RWPE2 (cell line): ENCODE measurements at regions not wholly inside any gene's neighbourhood (a gene's known extent, or its start where the extent isn't known, plus 50 kb on each side); places are given as distances from the start of the nearest gene placed in this dataset.

Experiments
- ATAC-seq: fragments of 200-7000 bp; cut with Tn5 transposase; 3 replicates; pipeline ENCODE4 v1.9.1; 2021; ENCODE audit warnings: low read depth
- DNase-seq: peaks from one replicate; pipeline ENCODE4 v3.0.0-alpha.2; 2020; ENCODE audit warnings: low spot score
- H3K27ac ChIP-seq: fragments of 450-650 bp; 2 replicates; pipeline ENCODE4 v1.5.1; 2017; ENCODE audit warnings: mild to moderate bottlenecking; ENCODE audit not compliant: poor library complexity, severe bottlenecking
- H3K27me3 ChIP-seq: fragments of 250-450 bp; sonication (Bioruptor Pico); 2 replicates; pipeline ENCODE4 v1.5.1; 2021; ENCODE audit warnings: mild to moderate bottlenecking, moderate library complexity; ENCODE audit not compliant: insufficient read depth, poor library complexity, severe bottlenecking
- H3K36me3 ChIP-seq: fragments of 250-450 bp; sonication (Bioruptor Pico); 2 replicates; pipeline ENCODE4 v1.5.1; 2020; ENCODE audit warnings: low read depth, mild to moderate bottlenecking, moderate library complexity
- H3K4me1 ChIP-seq: fragments of 250-450 bp; sonication (Bioruptor Pico); 2 replicates; pipeline ENCODE4 v1.5.1; 2021; ENCODE audit warnings: mild to moderate bottlenecking, moderate library complexity; ENCODE audit not compliant: insufficient read depth, poor library complexity, severe bottlenecking
- H3K4me3 ChIP-seq: fragments of 250-450 bp; sonication (Bioruptor Pico); 2 replicates; pipeline ENCODE4 v1.5.1; 2021; ENCODE audit warnings: mild to moderate bottlenecking, moderate library complexity; ENCODE audit not compliant: severe bottlenecking
- H3K9me3 ChIP-seq: fragments of 250-450 bp; sonication (Bioruptor Pico); 2 replicates; pipeline ENCODE4 v1.5.1; 2021; ENCODE audit warnings: mild to moderate bottlenecking, moderate library complexity; ENCODE audit not compliant: severe bottlenecking
- TF ChIP-seq, protein P1 (sequence below): fragments of 450-650 bp; IDR thresholded peaks from one replicate; pipeline ENCODE4 v1.5.1; 2017; ENCODE audit warnings: mild to moderate bottlenecking, moderate library complexity; ENCODE audit not compliant: poor library complexity, severe bottlenecking

GRCh38 chr2:234146087-234146826, 95.8 kb downstream of the SPP2 start:
- peaks cover 13% of the 10 kb centered on the region for H3K4me1 ChIP-seq
- ATAC-seq, result peak; percentile 97
- no peak overlapping the region for H3K4me3 ChIP-seq
- no peaks in the 10 kb centered on the region for H3K9me3 ChIP-seq
- H3K36me3 ChIP-seq, result no peaks in the 10 kb centered on the region
- peak overlapping the region; percentile 81 for H3K27ac ChIP-seq
- no peak for DNase-seq
- TF ChIP-seq, protein P1, sequence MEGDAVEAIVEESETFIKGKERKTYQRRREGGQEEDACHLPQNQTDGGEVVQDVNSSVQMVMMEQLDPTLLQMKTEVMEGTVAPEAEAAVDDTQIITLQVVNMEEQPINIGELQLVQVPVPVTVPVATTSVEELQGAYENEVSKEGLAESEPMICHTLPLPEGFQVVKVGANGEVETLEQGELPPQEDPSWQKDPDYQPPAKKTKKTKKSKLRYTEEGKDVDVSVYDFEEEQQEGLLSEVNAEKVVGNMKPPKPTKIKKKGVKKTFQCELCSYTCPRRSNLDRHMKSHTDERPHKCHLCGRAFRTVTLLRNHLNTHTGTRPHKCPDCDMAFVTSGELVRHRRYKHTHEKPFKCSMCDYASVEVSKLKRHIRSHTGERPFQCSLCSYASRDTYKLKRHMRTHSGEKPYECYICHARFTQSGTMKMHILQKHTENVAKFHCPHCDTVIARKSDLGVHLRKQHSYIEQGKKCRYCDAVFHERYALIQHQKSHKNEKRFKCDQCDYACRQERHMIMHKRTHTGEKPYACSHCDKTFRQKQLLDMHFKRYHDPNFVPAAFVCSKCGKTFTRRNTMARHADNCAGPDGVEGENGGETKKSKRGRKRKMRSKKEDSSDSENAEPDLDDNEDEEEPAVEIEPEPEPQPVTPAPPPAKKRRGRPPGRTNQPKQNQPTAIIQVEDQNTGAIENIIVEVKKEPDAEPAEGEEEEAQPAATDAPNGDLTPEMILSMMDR, result peak; percentile 27
- no peaks in the 10 kb centered on the region for H3K27me3 ChIP-seq

DNA sequence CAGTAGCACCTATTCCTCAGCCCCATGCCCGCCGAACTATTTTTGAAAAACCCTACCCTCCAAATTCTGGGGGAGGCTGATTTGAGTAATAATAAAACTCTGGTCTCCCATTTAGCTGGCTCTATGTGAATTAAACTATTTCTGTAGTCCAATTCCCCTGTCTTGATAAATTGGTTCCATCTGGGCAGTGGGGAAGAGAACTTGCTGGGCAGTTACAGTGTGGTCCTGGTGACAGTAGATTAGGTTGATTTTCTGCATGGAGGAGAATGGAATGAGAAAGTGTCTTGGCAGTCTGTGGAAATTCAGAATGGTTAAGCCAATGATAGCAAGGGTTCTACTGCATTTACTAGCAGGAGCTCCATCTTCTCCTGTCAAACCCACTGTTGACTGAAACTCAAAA, 95.0 kb downstream of the SPP2 start:
- H3K36me3 ChIP-seq, result no peaks in the 10 kb centered on the region
- ATAC-seq (no peak), DNase-seq (no peak)
- H3K4me3 ChIP-seq, result no peak overlapping the region
- H3K27ac ChIP-seq, result peak overlapping the region; percentile 81
- H3K4me1 ChIP-seq, result peaks cover 13% of the 10 kb centered on the region
- H3K9me3 ChIP-seq, result no peaks in the 10 kb centered on the region
- no peaks in the 10 kb centered on the region for H3K27me3 ChIP-seq
- TF ChIP-seq, protein P1, result no peak

DNA sequence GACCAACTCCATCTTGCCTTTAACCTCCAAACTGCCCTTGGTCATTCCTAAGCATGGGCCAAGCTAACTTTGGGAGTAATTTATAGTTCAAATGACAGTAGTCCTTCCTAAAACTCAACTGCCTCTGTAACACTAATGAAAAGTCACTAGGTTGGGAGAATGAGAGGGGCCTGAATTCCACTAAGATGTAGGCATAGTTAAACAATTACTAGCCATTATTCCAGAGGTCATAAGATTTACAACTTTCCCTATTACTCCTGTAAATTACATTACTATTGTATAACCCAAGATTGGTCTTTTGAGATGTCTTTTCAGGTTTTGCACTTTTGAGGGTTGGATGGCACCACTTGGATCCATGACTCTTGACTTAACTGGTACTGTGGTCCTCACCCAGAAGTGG, 94.6 kb downstream of the SPP2 start:
- Histone ChIP-seq H3K4me3 (no peak overlapping the region), H3K4me1 (peaks cover 13% of the 10 kb centered on the region), H3K36me3 (no peaks in the 10 kb centered on the region), H3K27me3 (no peaks in the 10 kb centered on the region), H3K9me3 (no peaks in the 10 kb centered on the region), H3K27ac (no peak overlapping the region)
- TF ChIP-seq, protein P1, result no peak
- ATAC-seq (no peak), DNase-seq (no peak)

DNA sequence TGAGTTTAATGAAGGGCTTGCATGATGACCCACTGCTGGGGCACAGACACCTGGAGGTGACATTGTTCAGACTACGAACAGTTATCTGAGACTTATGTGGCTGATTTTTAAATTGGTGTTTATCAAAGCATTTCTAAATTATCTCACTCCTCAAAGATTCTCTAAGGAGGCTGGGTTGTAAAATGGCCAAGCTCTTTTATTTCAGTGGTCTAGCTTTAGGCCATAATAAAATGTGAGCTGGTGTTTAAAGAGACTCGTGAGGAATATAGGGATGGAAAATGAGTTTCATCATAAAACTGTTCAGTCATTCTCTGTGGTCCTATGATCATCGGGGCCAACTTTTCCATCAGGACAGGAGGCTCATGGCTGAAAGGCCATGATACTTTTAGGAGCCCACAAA, 93.4 kb downstream of the SPP2 start:
- no peaks in the 10 kb centered on the region for H3K27me3 ChIP-seq
- no peak overlapping the region for H3K4me3 ChIP-seq
- H3K9me3 ChIP-seq, result no peaks in the 10 kb centered on the region
- DNase-seq (no peak), ATAC-seq (no peak)
- TF ChIP-seq, protein P1, result no peak
- no peaks in the 10 kb centered on the region for H3K36me3 ChIP-seq
- no peak overlapping the region for H3K27ac ChIP-seq
- H3K4me1 ChIP-seq, result peaks cover 13% of the 10 kb centered on the region

DNA sequence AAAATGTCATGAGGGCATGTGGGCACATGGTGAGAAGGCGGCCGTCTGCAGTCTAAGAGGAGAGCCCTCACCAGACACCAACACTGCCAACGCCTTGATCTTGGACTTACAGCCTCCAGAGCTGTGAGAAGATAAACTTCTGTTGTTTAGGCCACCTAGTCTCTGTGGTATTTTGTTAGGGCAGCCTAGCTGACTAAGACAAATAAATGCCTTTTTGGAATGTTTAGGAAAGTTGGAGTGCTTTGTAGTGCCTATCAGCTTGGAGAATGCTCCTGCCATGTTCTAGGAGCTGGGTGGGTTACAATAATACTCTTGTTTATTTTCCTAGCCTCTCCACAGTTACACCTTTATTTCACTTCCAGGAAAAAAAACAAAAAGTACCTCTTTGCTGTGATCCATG, 92.0 kb downstream of the SPP2 start:
- no peak overlapping the region for H3K27ac ChIP-seq
- TF ChIP-seq, protein P1, result no peak
- H3K4me3 ChIP-seq, result no peak overlapping the region
- DNase-seq (no peak), ATAC-seq (no peak)
- H3K9me3 ChIP-seq, result no peaks in the 10 kb centered on the region
- peaks cover 16% of the 10 kb centered on the region for H3K4me1 ChIP-seq
- H3K27me3 ChIP-seq, result no peaks in the 10 kb centered on the region
- no peaks in the 10 kb centered on the region for H3K36me3 ChIP-seq
